ENCODE measurements at regions not wholly inside any gene's neighbourhood (a gene's known extent, or its start where the extent isn't known, plus 50 kb on each side); places are given as distances from the start of the nearest gene placed in this dataset.
"Not testable (repeated sequence)": the region's sequence is repeated elsewhere in the genome, so short reads cannot be mapped to it uniquely, and the experiment has no call there.

DNA sequence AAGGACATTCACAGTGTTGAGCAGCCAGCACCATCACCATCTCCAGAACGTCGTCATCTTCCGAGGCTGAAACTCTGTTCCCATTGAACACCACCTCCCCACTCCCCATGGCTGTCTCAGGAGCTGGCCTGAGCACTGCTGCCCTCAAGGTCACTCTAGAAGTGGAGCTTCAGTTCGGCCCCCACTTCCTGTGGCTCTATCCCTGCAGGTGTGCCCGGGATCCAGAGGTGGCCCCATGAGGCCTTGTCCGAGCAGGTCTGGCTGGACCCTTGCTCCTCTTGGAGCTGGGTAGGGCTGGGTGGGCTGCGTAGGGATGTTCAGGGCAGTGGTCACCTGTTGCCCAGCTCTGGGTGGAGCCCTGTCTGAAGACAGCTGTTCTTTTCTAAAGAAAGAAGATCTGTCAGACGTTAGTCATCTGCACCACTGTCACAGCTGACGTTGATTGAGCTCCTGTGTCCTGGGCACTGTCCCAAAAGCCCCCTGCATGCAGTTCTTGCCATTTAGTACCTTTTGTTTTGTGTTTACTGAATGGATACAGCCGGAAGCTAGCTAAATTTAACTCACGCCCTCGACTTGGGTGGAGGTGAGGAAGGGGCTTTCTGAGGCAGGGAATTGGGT is 75.5 kb upstream of the CLDN5 start:
- in situ Hi-C loops (cut with MboI; ENCODE audit: low sequenced_read_pairs) = no loop called here

DNA sequence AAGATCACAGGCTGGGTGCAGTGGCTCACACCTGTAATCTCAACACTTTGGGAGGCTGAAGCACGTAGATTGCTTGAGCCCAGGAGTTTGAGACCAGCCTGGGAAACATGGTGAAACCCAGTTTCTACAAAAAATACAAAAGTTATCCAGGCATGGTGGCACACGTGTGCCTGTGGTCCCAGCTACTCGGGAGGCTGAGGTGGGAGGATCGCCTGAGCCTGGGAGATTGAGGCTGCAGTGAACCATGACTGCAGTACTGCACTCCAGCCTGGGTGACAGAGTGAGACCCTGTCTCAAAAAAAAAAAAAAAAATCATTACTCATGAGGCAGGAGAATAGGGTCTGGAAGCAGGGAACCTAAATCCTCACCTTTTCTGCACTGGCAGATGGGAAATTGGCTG is 79.1 kb upstream of the CLDN5 start:
- in situ Hi-C loops (cut with MboI; ENCODE audit: low sequenced_read_pairs) = not testable (repeated sequence)

DNA sequence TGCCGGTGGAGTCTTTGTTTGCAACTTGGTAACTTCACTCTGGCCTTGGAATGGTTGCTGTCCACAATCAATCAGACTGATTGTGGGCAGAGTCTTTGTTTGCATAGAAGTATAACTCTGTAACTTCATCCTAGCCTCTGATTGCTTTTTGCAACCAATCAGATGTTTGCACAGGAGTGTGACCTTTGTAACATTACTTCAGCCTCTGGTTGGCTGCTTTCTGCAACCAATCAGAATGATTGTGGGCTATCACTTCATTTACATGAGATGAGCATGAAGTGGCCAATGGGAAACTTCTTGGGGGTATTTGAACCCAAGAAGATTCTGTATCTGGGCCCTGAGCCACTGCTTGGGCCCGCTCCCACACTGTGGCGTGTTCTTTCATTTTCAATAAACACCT is 79.6 kb upstream of the CLDN5 start:
- in situ Hi-C loops (cut with MboI; ENCODE audit: low sequenced_read_pairs) = no loop called here

DNA sequence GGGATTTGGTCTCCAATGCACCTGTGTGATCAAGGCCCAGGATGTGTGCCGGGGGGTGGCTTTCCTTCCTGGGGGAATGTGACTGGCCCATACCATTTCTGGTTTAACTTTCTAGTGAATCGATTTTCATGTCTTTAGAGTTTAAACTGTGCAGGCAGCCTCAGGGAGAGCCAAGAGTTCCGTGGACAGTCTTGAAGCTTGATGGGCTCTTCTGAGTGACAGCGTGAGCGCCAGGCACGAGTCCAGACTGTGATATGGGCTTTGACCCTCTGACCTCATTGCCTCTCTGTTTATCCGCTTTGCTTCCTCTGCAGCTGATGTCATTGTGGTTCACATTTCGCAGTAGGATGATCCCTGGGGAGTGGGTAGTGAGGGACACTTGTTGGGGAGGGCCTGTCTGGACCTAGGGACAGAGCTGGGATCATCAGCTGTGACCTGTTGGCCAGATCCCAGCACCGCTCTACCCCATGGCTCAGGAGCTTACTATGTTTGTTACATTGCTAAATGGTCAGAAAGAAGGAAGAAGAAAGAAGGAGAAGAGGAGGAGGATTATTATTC is 80.6 kb upstream of the CLDN5 start:
- in situ Hi-C loops (cut with MboI; ENCODE audit: low sequenced_read_pairs) = no loop called here

DNA sequence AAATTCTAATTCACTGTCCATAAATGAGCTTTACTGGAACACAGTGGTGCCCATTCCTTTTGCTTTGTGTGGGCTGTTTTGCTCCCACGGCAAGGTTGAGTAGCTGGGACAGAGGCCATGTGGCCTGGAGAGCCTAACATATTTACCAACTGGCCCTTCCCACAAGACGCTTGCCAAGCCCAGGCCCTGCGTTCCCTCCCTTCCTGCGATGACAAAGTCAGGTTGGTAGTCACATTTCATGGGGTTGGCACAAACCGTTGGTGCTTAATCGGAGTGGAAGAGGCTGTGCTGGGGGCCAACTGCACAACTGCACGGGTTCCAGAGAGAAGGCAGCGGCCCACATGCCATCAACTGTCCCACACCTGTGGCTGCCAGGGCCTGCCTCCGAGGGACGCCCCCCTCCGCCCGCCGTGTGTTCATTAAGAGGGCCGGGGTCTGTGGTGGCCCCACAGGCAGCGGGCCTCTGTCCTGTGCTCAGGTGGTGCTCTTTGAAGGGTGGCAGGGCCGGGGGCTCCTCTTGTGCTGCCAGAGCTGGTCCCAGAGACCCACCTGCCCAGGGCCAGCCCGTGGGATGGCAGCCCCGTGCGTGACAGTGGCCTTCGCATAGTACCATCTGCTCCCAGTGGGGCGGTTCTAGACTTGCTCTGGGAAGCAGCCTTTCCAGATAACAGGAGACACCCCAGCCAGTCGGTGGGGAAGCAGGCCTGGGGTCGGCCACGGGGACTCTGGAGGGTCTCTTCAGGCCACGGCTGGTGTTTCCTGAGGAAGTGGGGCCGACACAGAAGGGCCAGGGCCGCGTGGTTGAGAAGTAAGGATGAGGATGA is 81.5 kb upstream of the CLDN5 start:
- in situ Hi-C loops (cut with MboI; ENCODE audit: low sequenced_read_pairs) = no loop called here

DNA sequence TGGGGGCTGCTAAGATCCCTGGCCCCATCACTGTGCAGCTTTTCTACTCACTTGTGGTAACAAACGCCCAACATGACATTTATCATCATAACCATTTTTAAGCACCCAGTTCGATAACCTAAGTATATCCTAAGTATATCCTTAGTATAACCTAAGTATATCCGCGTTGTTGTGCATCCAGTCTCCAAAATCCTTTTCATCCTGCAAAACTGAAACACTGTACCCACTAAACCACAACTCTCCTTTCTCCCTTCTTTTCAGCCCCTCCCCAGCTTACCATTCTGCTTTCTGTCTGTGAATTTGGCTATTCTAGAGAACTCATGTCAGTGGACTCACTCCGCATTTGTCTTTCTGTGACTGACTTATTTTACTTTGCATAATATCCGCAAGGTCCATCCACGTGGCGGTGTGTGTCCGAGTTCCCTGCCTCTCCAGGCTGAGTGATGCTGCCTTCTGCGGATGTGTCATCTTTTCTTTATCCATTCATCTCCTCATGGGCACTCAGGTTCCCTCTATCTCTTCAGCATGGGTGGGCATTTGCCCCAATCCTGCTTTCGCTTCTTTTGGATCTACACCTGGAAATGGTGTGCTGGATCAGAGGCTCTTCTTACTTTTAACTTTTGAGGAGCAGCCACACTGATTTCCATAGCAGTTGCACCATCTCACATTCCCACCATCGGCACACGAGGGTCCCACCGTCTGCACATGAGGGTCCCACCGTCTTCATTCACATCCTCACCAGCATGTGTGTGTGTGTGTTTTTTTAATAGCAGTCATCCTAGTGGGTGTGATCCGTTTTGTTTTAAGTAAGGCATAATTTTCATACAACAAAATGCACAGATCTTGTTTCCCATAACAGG is 82.4 kb upstream of the CLDN5 start:
- in situ Hi-C loops (cut with MboI; ENCODE audit: low sequenced_read_pairs) = no loop called here

DNA sequence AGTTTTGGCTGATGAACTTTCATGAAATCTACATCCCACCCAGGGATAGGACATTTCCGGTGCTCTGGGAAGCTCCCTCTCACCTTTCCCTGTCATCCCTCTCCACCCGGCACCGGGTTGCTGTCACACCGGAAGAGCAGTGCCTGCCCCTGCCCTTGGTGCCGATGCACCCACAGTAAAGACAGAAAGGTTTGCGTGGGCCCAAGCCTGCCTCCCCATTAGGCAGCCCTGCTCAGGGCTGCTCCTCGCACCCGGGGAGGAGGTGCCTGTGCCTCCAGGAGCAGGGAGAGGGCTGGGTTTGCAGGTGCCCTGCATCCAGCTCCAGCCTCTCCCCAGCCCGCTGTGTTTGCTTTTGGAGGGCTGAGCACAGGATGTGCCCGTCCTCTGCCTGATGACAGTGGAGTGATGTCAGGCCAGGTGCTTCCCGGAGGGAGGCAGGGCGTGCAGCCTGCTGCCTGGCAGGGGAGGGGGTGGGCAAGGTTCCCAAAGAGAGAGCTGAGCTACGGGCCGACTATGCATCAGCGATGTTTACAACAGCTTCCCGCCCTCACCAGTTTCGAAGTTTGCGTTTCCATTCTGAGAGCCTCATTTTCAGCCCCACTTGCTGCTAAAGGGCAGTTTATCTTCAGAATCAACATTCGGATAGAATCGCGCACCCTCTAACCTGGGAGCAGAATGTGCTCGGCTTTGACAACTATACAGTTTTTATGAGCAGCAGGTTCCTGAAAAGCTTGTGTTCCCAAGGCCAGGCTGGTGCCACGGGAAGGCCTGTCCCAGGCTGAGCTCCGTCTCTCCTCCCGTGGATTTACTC is 83.2 kb upstream of the CLDN5 start:
- in situ Hi-C loops (cut with MboI; ENCODE audit: low sequenced_read_pairs) = no loop called here

DNA sequence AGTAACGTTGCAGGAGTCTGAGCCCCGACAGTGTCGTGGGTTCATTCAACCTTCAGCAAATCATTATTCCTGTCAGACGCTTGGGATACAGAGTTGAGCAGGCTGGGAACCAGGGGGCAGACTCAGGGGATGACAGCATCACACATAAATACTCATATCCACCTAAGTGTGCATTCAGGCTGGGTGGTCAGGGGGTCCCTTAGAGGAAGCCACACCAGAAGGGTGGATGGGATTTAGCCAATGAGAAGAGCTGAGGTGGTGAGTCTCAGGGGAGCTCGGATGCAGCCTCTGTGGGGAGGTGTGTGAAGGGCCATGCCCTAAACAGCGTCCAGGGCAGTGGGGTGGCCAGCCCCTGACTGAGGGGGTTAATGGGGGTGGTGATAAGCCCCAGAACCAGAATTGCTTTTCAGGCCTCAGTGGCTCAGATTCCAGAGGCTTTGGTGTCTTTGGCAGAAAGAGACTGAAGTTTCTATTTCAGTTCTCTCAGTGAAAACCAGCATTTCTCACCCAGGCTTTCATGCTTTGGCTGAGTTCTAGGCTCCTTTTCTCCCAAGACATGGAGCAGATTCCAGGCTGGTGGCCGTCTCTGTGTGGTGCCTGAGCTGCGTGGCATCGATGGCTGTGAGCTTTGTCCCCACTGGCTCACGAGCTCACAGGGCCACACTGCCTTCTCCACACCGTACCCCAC is 83.9 kb upstream of the CLDN5 start:
- in situ Hi-C loops (cut with MboI; ENCODE audit: low sequenced_read_pairs) = no loop called here

DNA sequence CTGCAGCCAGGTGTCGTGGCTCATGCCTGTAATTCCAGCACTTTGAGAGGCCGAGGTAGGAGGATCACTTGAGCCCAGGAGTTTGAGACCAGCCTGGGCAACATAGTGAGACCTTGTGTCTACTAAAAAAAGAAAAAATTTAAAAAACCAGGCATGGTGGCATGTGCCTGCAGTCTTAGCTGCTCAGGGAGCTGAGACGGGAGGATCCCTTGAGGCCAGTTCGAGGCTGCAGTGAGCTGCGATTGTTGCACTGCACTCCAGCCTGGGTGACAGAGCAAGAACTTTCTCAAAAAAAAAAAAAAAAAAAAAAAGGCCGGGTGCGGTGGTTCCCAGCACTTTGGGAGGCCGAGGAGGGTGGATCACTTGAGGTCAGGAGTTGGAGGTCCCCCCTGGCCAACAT is 85.5 kb upstream of the CLDN5 start:
- in situ Hi-C loops (cut with MboI; ENCODE audit: low sequenced_read_pairs) = not testable (repeated sequence)

DNA sequence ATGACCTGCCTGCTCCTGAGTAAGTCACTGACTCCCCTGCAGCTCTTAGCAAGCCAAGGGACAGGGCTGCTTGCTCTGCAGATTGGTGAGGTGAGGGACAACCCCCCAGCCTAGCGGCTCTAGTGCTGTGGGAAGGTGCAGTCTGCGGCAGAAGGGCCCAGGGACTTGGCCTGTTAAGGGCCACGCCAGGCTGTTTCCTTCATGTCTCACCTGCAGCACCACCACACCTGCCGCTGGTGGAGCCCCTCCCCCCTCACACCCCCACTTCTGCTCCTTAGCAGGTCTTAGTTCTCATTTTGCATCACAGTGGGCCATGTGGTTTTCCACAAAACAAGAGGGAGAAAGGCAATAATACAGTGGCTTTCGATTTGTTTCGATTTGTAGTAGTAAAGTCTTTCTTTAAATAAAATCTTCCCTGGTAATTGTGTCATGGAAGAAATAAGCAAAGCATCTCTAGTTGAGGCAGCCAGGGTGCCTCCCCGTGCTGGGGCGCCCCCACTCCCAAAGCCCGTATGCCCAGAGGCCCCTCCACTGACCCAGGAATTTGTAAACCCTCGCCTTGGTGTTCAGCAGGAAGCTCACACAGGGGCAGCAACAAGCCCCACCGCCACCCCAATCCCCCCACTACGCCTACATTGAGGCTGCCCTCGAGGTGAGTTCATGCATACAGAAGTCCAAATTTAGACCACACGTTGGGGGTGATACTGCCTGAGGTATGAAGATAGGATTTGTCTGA is 86.5 kb upstream of the CLDN5 start:
- in situ Hi-C loops (cut with MboI; ENCODE audit: low sequenced_read_pairs) = no loop called here

DNA sequence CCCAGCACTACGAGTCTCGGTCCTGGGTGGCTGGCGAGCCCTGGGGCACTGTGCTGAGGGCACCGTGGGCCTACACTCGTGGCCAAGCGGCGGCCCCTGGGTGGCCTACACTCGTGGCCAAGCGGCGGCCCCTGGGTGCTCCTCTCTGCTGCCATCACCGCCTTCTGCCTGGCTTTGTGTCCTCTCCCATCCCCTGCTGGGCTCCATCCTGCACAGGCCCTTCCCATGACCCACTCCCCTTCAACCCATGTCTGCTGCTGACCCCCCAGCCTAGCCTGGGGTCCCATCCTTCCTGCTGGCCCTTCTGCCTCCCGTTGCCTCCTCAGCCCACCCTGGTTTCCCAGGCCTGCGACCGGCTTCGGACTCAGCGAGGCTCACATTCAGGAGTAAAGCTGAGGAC is 87.4 kb upstream of the CLDN5 start:
- in situ Hi-C loops (cut with MboI; ENCODE audit: low sequenced_read_pairs) = no loop called here

DNA sequence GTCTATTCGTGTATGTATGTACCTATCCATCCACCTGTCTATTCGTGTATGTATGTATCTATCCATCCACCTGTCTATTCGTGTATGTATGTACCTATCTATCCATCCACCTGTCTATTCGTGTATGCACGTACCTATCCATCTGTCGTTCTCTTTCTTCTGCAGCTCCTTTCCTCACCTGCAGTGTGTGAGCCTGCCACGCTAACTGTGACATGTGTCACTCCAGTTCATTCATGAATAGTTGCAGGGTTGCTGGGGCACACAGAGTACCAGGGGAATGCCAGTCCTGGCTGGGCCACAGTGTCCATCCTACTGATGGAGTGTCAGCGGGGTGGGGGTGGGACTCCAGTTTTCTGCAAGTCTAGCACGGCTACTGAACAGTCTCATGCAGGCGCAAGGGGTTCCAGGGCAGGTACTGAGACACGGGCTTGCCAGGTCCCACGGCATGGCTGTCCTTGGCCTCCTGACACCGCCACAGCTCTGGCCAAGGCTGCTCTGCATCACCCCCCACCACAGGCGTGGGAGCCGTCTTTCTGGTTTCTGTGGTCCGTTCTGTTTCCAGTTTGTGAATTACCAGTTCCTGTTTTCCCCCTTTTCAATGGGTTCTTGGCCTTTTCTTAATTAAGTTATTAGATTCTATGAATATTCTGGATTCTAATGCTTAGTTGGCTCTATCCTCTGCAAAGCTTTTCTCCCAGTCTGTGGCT is 88.8 kb upstream of the CLDN5 start:
- in situ Hi-C loops (cut with MboI; ENCODE audit: low sequenced_read_pairs) = no loop called here

DNA sequence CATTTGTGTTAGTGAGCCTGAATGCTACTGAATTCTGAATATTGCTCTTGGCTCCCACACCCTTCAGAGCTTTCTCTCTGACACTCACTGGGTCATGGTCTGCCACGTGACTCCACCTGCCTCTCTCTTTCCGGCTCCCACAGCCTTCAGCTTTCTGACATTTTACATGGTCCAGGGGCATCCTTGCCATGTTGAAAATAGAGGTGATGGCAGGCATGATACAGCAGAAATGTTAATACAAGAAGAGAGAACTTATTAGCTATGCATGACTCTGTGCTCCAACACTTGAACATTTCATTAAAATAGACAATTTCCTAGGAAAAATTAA is 90.3 kb upstream of the CLDN5 start:
- in situ Hi-C loops (cut with MboI; ENCODE audit: low sequenced_read_pairs) = no loop called here

DNA sequence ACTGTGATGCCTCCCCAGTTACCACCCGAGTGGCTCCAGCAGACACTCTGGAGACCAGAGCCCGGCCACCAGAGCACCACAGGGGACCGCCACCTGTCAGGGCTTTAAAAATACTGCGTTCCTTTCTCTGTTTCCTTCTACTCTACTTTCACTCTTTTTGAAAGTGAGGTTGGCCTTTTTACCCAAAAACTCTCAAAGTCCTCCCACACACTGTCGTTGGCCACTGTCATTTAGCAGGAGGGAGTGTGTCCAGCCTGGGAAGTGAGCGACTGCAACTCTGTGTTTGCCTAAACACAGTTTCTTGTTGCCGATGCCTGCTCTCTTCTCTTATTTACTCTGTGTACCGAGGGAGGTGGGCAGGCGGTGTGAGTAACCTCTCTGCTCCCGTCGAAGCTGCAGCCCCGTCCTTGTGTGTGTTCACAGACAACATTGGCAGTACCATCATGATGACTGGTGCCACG is 90.8 kb upstream of the CLDN5 start:
- in situ Hi-C loops (cut with MboI; ENCODE audit: low sequenced_read_pairs) = no loop called here

DNA sequence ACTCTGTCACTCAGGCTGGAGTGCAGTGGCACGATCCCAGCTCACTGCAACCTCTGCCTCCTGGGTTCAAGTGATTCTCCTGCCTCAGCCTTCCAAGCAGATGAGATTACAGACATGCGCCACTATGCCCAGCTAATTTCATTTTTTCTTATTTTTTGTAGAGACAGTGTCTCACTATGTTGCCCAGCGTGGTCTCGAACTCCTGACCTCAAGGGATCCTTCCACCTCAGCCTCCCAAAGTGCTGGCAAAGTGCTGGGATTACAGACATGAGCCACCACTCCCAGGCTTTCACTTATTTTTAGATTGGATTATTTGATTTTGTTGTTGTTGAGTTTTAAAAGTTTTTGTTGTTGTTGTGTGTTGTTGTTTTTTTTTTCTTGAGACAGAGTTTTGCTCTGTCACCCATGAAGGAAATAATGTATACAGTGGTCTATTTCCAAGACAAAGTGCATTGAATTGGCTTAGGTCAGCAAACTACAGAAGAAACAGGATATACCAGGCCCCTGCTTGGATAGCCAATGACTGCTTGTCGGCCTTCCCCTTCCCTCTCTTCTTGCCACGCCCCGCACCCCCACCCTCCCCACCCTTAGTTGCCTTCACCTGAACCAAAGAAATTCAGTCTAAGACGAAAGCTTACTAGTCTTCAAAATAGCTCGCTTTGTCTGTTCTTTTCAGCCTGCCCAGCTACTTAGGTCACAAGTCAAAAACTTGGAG is 91.8 kb upstream of the CLDN5 start:
- in situ Hi-C loops (cut with MboI; ENCODE audit: low sequenced_read_pairs) = no loop called here

DNA sequence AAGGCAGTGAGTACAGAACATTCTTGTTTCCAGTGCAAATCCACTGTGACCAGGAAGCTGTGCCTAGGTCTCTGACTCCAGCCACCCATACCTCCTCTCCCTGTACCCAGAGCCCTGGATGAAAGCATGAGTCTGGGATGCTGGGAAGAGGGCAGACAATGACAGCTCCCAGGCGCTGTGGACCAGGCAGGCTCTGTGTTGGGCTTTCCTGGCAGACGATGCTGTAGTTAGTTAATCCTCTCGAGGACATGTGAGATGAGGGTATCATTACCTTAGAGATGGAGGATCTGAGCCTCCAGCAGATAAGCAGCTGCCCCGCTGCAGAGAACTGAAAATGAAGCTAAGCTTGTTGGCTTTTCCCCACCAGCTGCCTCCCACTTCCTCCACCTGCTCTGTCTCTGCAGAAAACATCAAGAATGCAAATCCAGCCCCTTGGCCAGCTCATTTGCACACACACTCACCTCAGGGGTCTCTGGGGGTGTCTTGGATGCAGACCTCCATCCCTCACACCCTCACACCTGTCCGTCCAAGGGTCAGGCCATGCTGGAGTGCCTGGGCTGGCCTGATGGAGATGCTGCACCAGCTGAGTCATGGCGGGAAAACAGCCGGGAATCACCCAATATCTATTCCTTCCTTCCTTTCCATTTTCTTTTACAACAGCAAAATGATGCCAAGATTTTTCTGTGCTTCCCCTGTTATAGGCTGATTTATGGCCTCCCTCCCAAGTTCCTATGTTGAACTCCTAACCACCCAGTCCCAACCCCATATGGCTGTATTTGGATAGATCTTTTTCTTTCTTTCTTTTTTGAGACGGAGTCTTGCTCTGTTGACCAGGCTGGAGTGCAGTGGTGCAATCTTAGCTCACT is 94.9 kb upstream of the SEPTIN5 start:
- in situ Hi-C loops (cut with MboI; ENCODE audit: low sequenced_read_pairs) = no loop called here

DNA sequence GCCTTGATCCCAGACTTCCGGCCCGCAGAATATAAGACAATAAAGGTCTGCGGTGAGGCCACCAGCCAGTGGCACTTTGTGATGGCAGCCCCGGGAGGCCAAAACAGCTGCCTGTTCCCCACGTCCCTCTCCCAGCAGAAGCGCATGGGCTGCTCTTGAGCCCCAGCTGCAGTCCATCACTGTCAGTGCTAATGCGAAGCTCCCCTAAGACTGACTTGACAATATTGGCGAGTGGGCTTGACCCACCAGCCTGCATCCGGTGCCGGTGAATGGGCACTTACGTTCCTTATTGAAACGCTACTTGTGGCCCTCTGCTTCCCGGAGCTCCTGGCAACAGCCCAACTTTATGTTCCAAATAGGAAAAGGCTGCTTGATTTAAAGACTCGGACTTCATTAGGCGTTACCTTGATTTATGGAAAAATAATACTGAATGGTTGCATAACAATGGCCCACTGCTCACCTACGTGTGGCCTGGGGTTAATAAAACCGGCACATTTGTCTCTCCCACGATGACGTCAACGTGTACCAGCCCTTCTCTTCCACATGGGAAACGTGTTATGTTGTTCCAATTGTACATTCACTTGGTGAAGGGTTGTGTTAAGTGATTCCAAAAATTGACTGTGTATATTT is 93.4 kb upstream of the SEPTIN5 start:
- in situ Hi-C loops (cut with MboI; ENCODE audit: low sequenced_read_pairs) = no loop called here
